Epithelial cell of proximal tubule (primary cell): ENCODE measurements at regions not wholly inside any gene's neighbourhood (a gene's known extent, or its start where the extent isn't known, plus 50 kb on each side); places are given as distances from the start of the nearest gene placed in this dataset.
"Not testable (repeated sequence)": the region's sequence is repeated elsewhere in the genome, so short reads cannot be mapped to it uniquely, and the experiment has no call there.

Experiments used
- DNase-seq: peaks from one replicate; pipeline ENCODE4 v3.0.0-alpha.2; 2011; ENCODE audit warnings: low read depth
- H3K4me3 ChIP-seq: 2 replicates; pipeline ENCODE4 v1.5.1; 2011; ENCODE audit warnings: low read depth, mild to moderate bottlenecking, low read length
- TF ChIP-seq, protein P1 (sequence below): conservative IDR thresholded peaks from 2 replicates; pipeline ENCODE4 v1.5.1; 2012; ENCODE audit warnings: low read depth, mild to moderate bottlenecking, low read length

DNA sequence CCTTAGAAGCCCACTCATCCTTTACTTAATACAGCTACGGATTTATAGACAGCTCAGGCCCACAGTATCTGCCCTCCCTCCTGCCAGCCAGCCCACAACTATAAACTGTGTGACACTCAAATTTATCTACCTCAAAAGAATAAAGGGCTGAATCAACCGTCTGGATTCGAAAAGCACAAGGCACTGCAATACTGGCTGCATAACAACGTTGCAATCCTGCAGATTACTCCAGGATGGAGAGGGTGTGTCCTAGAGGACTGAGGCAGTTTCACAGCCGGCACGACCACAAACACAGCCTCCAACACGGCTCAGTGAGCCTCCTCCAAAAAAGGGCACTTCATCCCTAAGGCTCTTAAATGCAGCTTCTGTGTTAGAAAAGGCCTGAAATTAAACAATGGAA lies 138.3 kb upstream of the EFCAB3 start:
- DNase-seq = not testable (repeated sequence)

DNA sequence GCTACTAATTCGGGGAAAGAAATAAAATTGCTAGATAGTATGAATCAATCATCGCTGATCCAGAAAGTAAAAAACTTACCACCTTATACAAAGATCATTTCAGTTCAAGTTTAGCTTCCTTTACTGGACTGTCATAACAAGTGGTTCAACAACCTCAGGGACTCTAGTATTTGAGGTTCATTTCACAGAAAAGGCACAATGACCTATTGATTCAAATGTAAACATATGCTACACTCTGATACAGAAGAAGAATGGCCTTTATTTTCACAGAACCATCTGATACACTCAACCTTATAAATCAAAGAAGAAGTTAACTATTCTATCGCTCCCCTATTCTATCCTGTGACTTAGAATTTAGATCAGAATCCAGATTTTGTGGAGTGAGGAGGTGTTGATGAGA lies 140.8 kb upstream of the EFCAB3 start:
- not testable (repeated sequence) for DNase-seq, H3K4me3 ChIP-seq

More for the DNA sequence above, 138.3 kb upstream of the EFCAB3 start:
- H3K4me3 ChIP-seq = not testable (repeated sequence)

DNA sequence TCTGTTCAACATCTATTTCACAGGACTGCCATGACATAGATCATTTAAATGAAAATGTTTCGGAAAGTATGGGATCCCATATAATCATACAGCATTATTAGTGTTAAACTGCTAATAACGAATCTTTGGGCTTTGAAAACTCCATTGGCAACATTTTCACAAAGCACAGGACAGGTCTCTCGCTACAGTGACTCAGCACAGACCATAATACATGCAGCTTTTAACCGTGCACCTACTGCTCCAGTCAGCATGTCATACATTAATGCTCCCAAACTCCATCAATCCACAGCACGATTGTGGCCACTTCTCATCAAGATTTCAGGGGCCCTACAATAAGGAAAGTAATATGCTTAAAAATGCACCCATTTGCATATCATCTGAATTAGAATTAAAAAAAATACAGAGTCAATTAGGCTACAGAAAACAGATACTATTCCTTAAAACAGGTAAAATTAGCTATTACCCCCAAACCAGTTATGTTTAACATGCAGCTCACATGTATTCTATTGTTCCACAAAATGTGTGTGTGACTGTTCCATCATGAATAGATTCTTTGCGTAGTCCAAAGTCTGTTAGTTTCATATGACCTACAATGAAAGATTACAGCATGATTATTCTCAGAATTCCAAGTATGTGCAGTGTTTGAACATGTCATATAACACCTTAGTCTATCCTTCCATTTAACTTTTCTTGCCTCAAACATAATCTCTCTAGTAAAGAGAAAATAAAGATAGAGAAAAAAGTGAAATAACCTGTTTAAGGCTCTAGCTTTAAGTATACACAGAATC lies 141.6 kb upstream of the EFCAB3 start:
- not testable (repeated sequence) for H3K4me3 ChIP-seq, DNase-seq

DNA sequence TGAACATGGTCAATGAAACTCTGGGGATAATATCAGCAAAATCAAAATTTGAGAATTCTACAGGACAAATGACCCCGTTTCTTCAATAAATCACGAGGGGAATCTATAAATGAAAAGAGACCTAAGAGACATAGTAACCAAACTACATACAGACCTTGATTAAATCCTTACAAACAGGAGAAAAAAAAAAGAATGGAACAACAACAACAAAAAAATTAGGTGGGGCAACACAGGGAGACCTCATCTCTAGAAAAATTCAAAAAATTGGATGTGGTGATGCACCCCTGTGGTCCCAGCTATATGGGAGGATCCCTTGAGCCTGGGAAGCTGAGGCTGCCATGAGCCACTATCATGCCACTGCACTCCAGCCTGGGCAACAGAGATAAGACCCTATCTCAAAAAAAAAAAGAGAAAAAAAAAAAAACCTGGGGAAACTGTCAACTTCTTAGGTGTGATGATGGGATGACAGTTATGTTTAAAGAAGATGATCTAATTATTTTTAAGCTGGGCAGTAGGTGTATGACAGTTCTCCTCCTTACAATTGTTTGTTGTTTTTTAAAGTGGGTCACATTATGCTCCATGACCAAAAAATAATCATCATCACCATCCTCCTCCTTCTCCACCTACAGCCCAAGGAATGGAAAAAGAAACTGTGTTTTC lies 146.4 kb upstream of the EFCAB3 start:
- H3K4me3 ChIP-seq, DNase-seq: not testable (repeated sequence)

DNA sequence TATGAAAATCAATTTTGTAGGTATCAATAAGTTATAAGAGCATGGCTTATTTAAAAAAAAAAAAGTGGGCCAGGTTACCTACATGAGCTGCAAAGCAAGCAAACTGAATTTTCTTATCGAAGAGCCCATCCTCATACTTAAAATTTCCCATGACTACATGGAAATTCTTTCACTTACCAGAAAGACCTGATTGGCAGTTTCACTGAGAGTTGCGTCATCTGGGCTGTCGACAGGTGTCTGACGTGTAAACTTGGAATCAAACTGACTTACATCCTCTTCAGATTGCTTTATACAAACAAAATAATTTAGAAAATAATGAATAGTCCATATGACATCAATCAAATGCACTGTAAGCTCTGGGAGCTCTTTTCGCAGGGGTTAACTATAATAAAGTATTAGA lies 149.1 kb upstream of the EFCAB3 start:
- not testable (repeated sequence) for DNase-seq, H3K4me3 ChIP-seq

DNA sequence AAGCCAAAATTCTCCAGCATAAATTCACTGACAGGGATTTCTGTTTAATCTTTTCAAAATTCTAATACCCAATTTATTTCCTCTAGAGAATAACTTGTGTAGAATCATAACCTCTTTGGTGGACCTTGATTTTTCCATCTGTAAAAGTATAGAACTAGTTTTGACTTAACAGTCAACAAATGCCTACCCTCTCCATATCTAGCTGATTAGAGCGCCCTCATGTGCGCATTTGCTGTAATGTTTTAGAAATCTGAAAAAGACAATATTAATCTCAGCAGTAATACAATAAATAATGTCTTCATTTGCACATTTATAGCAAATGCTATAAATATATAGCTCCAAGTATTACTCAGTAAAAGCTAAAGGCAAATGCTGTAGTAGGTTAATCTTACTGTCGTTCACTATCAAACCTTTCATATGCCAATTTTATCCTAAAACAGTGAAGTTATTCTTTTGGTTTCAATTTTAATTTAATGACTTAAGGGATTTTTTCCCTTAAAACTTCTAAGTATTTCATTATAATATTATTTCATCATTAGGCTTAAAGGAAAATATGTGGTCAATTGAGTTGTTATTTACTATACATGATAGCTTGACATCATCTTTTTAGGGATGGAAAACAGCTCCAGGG lies 153.6 kb upstream of the EFCAB3 start:
- H3K4me3 ChIP-seq, DNase-seq: not testable (repeated sequence)

DNA sequence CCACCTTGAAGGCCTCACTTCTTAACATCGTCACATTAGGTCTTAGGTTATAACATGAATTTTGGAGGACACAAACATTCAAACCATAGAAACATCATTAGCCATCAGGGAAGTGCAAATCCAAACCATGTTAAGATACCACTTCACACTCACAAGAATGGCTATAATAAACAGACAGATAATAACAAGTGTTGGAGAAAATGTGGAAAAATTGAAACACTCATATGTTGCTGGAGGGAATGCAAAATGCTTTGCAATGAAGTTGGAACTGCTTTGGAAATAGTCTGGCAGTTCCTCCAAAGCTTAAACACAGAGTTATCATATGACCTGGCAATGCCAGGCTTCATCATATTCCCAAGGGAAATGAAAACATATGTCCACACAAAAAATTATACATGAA lies 156.8 kb upstream of the EFCAB3 start:
- not testable (repeated sequence) for H3K4me3 ChIP-seq, DNase-seq

DNA sequence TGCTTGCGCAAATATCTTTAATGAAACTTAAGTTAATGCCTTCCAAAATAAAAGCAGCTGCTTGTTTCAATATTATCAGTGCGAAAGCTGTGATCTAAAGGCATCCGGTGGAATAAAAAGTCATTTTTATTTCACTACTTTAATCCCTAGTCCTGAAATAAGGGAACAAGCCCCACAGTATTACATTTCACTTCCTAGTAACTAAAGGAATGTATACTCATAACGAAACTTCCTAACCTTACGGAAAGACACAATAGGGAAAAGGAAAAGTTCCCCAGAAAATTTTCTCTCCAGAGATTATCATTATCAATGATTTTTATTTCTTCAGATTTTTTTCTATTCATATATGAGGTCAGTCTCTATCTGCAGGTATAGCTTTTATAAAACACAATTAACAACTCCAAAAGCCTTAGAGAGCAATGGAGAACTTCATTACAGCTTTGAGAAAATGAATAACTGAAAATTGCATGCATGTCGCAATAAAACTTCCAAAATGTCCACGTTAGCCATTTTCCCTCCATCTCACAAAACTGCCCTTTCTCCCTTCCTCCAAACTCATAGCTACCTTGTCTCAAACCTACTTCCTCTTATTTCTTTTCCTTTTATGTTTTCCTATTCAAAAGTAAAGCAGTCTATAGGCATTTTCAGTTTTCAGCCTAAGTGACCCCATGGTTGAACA lies 154.3 kb upstream of the MED13 start:
- no peak for DNase-seq
- TF ChIP-seq, protein P1, sequence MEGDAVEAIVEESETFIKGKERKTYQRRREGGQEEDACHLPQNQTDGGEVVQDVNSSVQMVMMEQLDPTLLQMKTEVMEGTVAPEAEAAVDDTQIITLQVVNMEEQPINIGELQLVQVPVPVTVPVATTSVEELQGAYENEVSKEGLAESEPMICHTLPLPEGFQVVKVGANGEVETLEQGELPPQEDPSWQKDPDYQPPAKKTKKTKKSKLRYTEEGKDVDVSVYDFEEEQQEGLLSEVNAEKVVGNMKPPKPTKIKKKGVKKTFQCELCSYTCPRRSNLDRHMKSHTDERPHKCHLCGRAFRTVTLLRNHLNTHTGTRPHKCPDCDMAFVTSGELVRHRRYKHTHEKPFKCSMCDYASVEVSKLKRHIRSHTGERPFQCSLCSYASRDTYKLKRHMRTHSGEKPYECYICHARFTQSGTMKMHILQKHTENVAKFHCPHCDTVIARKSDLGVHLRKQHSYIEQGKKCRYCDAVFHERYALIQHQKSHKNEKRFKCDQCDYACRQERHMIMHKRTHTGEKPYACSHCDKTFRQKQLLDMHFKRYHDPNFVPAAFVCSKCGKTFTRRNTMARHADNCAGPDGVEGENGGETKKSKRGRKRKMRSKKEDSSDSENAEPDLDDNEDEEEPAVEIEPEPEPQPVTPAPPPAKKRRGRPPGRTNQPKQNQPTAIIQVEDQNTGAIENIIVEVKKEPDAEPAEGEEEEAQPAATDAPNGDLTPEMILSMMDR = no peak
- H3K4me3 ChIP-seq = no peak overlapping the region

DNA sequence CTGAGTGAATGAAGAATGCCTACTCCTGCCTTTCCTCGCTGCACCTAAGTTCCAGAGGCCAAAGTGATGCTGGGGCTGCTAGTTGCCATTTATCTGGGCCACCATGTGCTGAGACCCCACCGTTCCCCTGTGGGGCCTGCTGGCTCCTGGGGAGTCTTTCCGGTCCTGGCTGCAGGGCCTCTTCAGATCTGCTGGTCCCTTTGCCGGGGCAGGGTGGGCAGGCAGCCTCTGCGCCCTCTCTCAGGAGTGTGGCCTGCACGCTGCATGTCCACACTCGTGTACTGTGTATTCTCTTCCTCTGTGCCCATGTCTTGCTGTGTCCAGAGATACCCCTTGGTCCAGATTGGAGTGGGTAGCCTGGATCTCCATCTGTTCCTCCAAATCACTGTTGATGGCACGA lies 151.8 kb upstream of the MED13 start:
- no peak for DNase-seq
- TF ChIP-seq, protein P1 = no peak

DNA sequence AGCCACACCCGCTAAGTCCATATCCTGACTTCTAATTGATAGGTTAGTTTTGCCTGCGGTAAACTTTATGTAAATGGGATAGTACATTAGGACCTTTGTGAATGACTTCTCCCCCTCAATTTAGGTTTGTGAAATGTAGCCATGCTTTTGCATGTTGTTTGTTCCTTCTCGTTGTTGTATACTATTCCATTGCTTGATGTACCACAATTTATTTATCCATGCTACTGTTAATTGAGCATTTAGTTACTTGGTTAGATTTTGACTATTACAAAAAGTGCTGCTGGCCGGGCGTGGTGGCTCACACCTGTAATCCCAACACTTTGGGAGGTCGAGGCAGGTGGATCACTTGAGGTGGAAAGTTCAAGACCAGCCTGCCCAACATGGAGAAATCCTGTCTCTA lies 150.8 kb upstream of the MED13 start:
- not testable (repeated sequence) for DNase-seq

More for the DNA sequence above, 151.8 kb upstream of the MED13 start:
- H3K4me3 ChIP-seq = no peak overlapping the region

DNA sequence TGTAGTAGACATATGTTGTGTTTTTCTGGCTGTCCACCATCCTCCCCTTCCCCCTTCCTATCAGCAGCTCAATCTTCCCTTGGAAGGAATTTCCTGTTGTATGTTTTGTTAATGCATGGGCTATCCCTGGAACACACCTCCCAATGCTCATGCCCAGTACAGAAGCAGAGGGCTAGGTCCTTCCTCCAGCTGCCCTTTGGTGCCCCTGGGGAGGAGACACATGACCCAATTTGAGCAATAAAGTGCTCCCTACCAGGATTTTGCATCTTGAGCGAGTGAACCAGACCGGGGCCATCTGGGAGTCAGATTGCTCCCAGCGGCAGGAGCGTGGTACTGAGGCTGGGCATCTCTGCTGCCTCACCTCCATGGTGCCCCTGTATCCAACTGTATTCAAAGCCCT lies 141.5 kb upstream of the MED13 start:
- DNase-seq = no peak

More for the DNA sequence above, 150.8 kb upstream of the MED13 start:
- H3K4me3 ChIP-seq = not testable (repeated sequence)

DNA sequence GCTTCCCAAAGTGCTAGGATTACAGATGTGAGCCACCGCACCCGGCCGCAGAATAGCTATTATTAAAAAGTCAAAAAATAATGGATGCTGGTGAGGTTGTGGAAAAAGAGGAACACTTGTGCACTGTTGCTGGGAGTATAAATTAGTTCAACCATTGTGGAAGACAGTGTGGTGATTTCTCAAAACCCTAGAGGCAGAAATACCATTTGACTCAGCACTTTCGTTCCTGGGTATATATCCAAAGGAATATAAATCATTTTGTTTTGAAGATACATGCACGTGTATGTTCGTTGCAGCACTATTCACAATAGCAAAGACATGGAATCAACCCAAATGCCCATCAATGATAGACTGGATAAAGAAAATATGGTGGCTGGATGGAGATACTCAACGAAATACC lies 132.1 kb upstream of the MED13 start:
- not testable (repeated sequence) for DNase-seq, H3K4me3 ChIP-seq

More for the DNA sequence above, 141.5 kb upstream of the MED13 start:
- TF ChIP-seq, protein P1 = no peak
- H3K4me3 ChIP-seq = no peak overlapping the region

DNA sequence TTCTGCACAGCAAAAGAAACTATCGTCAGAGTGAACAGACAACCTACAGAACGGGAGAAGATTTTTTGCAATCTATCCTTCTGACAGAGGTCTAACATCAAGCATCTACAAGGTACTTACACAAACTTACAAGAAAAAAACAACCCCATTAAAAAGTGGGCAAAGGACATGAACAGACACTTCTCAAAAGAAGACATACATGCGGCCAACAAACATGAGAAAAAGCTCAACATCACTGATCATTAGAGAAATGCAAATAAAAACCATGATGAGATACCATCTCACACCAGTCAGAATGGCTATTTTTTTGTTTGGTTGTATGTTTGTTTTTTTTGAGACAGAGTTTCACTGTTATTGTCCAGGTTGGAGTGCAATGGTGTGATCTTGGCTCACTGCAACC lies 131.5 kb upstream of the MED13 start:
- not testable (repeated sequence) for DNase-seq, H3K4me3 ChIP-seq
